Glomerular visceral epithelial cell (primary cell): ENCODE measurements at regions not wholly inside any gene's neighbourhood (a gene's known extent, or its start where the extent isn't known, plus 50 kb on each side); places are given as distances from the start of the nearest gene placed in this dataset.

Source experiments
- DNase-seq: peaks from one replicate; pipeline ENCODE4 v3.0.0-alpha.2; 2016; ENCODE audit errors: extremely low spot score

DNA sequence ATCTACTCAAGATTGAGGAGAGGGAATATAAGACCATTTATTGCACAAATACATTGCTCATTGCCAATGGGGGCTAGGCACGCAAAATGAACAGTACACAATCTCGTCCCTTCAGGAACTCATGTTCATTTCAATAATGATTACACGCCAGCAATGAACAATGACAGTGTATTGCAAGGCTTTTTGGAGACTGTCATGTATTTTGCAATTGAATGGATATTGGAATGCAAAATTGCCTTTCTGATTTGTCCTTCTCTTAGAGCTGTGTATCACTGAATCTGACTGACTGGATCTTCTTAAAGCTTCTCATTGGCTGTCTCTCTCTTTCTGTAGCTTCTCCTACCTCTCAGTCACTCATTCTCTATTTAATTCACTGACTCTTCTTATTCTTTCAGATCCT, 400.2 kb upstream of the DCN start:
- DNase-seq: no peak

- no peak for DNase-seq
Observed at GRCh38 chr12:91579516-91580263, 397.1 kb upstream of the DCN start.

DNA sequence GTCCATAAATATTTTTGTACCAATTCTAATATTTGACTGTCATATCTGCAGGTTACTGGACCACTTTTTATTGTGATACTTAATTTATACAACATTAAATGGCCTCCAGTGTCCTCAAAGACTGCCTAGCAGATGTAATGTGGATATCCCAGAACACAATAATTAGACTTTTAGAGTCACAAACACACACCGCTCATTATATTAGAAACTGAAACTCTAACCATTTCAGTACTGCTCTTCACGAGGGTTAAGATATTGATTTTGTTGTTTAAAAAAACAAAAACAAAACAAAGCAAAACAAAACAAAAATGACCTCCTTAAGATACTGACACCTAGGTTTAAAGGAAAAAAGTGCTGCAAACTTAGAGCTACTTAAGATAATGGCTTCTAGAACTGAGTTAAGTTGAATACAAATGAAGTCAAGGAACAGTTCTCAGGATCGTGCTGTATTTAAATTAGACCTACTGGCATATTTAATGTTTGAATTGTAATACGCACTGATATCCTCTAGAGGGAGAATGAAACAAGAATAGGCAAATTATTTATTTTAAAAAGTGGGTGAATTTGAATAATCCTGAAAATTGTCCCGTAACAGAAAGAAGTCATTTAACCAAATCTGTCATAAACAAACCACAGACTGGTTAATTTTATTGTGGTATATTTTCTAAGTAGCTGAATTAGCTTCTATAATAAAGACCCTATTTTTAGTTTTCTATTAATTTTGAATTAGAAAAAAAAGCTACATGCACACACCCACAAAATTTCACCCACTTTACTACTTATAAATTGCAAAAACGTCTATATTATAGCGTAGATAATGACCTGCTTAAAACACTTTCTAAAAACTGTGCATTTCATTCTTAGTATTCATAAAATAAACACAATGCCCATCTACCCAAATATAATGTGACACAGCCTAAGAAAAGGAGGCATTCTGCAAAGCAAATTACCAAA, 395.2 kb upstream of the DCN start:
- peak; percentile 11 for DNase-seq

- DNase-seq: no peak
Observed at GRCh38 chr12:91576432-91576831, 393.8 kb upstream of the DCN start.

- no peak for DNase-seq
Observed at GRCh38 chr12:91575630-91576029, 393.0 kb upstream of the DCN start.

DNA sequence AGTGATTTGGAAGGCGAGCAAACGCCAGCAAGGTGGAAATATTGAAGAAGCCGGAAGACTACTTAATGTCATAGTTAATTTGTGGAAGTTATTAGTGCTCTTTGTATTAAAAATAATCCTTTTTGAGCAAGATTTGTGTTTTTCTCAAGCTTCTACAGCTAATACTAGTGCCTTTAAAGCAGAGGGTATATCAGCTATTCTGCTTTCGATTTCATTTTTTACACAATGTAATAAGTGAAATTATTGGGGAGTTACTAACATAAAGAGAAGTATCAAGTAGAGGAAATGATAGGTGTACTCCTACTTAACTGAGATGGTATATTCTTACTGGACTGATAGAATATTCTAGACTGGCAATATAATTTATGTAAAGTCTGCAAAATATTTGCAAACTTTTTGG, 392.4 kb upstream of the DCN start:
- DNase-seq: no peak

GRCh38 chr12:91574391-91574790, 391.8 kb upstream of the DCN start:
- DNase-seq: no peak

DNA sequence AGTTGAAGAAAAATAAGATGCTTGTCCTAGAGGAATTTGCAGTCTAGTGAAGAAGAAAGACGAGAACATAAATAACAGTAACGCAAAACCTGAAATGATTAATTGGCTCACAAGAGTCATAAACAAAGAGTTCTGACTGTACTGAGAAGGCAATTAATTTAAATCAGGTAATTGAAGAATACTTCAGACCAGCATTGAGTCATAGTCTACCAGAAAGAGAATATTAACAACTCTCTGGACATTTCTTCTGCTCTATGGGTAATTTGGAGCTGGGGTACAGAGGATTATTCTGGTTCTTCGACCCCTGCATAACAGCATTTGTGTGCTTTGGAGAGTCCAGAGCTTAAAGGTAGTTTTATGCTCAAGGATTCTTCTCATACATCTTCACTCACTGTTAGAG, 390.3 kb upstream of the DCN start:
- no peak for DNase-seq

DNA sequence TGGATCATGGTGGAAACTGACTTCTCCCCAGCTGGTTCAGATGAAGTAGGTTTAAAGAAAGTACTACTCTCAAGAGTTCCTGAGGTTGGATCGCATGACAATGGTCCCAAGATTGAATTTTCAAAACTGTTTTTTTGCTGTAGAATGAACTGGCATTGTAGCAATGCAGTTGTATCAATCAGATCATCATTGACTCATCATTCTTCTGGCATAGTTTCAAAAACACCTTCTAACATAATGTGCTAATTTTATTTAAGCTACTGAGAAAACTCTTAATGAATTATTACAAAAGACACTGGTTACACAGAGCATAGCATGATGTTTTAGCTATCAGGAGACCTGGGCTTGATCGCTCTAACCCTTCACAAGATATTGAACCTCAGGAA, 384.5 kb upstream of the DCN start:
- DNase-seq: no peak

DNA sequence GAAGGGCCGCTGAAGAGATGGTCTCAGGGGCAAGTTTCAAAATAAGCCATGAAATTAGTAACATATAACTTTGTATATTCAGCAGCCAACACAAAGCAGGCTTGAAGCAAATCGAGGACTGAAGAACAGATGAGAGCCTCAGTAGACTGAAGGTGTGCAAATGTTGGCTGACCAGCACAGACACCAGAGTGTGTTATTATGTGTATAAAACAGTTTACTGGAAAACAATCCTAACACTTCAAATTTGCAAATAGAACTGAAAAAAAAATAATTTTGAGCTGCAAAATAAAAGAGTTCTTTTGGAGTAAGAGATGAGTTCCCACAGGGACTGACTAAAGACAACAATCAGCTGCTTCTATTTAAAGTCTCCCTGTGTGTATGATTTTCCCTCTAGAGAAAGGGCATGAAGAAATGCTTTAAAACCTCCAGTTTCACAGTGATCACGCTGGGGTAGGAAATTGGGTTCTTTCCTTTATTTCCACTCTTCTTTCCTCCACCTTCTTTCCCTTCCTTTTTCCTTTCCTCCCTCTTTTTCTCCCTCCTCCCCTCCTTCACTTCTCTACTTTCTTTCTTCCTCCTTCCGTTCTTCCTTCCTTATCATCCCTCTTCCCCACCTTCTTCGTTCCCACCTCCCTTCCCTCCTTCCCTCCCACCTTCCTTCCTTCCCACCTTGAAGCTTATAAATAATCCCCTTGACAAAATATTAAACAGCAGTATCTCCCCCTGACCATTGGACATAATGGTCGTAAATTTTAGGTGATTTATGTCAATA, 383.9 kb upstream of the DCN start:
- no peak for DNase-seq

GRCh38 chr12:91565846-91566245, 383.2 kb upstream of the DCN start:
- no peak for DNase-seq

- no peak for DNase-seq
Observed at GRCh38 chr12:91565246-91565645, 382.6 kb upstream of the DCN start.

GRCh38 chr12:91563011-91563765, 380.6 kb upstream of the DCN start:
- DNase-seq: no peak

GRCh38 chr12:91562476-91562875, 379.9 kb upstream of the DCN start:
- no peak for DNase-seq

GRCh38 chr12:91561958-91562325, 379.3 kb upstream of the DCN start:
- no peak for DNase-seq

DNA sequence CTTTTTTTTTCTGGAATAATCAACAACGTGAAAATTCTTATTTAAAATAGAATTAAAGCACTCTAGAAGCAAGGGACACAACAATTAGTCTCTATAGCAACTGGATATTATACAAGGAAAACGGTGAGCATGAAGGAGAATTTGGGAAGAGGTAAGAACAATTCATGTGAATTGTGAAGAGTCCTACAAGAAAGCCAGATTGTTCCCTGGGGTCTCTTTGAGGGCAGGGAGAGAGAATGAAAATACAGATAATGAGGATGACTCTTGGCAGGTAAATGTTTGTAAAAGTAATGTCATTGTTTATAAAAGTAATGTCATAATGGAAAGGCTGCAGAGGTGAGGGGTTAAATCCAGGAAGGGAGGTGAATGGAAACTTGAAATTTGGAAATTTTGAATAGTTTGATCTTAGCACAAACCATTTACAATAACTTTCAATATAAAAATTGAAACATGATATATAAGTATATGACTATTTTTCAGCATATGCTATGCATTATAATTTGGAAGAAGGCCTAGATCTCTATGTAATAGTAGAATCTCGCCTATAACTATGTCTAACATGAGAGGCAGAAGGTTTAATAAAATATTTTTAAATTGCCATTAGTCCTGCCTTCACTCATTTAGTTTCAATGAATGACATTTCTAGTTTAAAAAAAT, 378.8 kb upstream of the DCN start:
- no peak for DNase-seq

GRCh38 chr12:91556909-91557308, 374.3 kb upstream of the DCN start:
- DNase-seq: no peak

- no peak for DNase-seq
Observed at GRCh38 chr12:91555436-91556415, 373.1 kb upstream of the DCN start.

- no peak for DNase-seq
Observed at GRCh38 chr12:91551927-91552326, 369.3 kb upstream of the DCN start.

DNA sequence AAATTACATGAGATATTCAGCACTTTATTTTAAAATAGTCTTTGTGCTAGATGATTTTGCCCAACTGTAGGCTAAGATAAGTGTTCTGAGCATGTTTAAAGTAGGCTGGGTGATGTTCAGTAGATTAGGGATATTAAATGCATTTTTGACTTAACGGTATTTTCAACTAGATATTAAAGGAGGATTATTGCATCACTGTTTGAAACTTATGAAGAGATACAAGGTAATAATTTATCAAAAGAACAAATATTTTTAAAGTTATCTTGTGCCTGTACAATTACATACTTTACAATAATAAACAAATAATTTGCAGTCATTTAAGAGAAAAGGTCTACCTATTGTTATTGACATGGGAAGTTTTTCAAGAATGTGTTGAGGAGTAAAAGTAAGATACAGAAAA, 368.6 kb upstream of the DCN start:
- no peak for DNase-seq
